Fibroblast of the aortic adventitia (primary cell): ENCODE measurements at regions not wholly inside any gene's neighbourhood (a gene's known extent, or its start where the extent isn't known, plus 50 kb on each side); places are given as distances from the start of the nearest gene placed in this dataset.
"Not testable (repeated sequence)": the region's sequence is repeated elsewhere in the genome, so short reads cannot be mapped to it uniquely, and the experiment has no call there.

Experiments used
- DNase-seq: peaks from one replicate; pipeline ENCODE4 v3.0.0-alpha.2; 2010; ENCODE audit warnings: low read depth
- H3K4me3 ChIP-seq: 2 replicates; pipeline ENCODE4 v1.5.1; 2011; ENCODE audit warnings: low read depth, mild to moderate bottlenecking, control low read depth, low read length, moderate library complexity

- DNase-seq, H3K4me3 ChIP-seq: not testable (repeated sequence)
These were observed 367.7 kb downstream of the BCL2L11 start for GRCh38 chr2:111488451-111488850.

DNA sequence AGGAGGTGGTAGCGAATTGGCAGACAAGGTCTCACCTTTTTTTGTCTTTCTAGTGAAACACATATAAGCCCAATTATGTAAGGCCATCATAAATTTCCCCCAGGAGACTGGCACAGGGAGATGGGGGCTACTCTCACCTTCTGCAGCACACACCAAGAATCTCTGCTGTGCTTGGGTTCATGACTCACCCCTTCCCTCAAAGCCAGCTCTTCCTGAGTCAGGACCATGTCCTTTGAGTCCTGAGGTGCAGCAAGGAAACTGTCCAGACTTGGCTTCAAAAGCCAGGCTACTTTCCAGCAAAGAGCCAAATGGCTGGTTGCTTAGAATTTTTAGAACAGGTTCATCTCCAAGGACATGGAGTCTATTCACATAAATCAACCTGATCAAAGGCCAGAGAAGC, 368.7 kb downstream of the BCL2L11 start:
- DNase-seq, H3K4me3 ChIP-seq: not testable (repeated sequence)

GRCh38 chr2:111491181-111491580, 370.5 kb downstream of the BCL2L11 start:
- not testable (repeated sequence) for DNase-seq, H3K4me3 ChIP-seq

GRCh38 chr2:111491614-111492013, 370.9 kb downstream of the BCL2L11 start:
- not testable (repeated sequence) for DNase-seq
- peak overlapping the region; percentile 18 for H3K4me3 ChIP-seq

DNA sequence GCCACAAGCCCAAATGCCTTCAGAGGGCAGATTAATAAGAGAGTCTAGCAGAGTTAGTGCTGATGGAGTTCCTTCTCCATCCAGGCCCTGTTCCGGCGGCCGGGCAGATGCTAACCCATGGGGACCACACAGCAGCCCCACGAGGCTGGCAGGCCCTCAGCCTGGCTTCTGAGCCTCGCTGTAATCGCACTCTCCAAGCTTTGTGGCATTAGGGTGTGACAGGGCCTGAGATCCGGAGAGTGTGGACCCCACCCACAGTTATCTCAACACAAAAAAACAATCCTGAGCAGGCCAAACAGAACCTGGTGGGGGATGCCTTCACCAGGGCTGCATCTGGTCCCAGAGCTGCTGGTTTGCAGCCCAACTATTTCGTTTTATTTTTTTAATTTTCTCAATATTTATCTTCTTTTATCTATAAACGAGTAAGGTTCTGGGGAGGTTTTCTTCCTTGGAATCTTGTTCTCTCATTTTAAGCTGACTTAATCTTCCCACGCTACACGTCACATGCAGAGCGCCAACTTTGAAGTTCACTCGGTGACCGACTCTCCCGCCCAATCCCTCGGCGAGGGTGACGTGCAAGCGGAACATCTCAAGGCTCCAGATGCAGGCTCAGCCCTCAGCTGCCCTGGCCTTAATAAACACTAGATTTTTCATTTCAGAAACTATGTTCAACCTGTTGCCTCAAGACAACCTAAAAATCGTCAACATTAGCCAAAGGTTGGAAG, 372.4 kb downstream of the BCL2L11 start:
- H3K4me3 ChIP-seq, result peak overlapping the region; percentile 72
- not testable (repeated sequence) for DNase-seq

DNA sequence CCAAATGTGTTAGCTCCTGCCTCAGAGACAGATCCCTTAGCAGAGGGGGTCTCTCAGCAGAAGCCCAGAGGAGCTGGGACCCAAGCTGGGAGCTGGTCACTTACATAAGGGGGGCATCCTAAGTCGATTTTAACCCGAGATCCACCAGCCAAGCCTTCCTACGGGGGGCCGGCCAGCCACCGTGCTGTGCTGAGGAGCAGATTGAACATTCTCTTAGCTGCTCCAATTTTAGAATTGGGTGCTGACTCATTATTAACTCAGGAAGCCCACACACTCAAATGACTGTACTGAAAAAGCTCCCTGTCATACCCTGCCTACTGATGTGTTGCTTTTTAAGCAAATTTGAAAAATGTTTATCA, 373.0 kb downstream of the BCL2L11 start:
- peak; percentile 43 for DNase-seq
- peak overlapping the region; percentile 72 for H3K4me3 ChIP-seq

- DNase-seq, result not testable (repeated sequence)
- H3K4me3 ChIP-seq, result peak overlapping the region; percentile 66
These were observed 373.7 kb downstream of the BCL2L11 start for GRCh38 chr2:111494288-111494980.

- DNase-seq, result not testable (repeated sequence)
- peak overlapping the region; percentile 66 for H3K4me3 ChIP-seq
These were observed 374.2 kb downstream of the BCL2L11 start for GRCh38 chr2:111494981-111495315.

DNA sequence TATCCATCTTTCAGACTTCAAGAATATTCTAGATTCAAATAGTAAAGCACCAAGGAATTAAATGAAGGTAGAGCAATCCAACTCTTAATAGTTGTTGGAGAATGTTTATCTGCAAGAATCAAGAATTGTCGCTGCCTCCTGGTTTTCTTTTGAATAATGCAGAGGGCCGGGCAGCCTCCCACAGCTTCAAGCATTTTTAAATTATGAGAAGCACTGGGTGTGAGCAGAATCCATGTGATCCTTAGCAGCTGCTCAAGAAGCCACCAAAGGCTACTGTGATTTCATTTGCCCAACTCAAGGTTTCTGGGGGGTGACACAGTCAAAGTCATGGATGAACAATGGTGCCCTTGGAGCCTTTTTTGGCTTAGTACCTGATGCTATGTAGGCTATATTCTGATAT, 374.9 kb downstream of the BCL2L11 start:
- H3K4me3 ChIP-seq, result not testable (repeated sequence)
- peak; percentile 61 for DNase-seq

DNA sequence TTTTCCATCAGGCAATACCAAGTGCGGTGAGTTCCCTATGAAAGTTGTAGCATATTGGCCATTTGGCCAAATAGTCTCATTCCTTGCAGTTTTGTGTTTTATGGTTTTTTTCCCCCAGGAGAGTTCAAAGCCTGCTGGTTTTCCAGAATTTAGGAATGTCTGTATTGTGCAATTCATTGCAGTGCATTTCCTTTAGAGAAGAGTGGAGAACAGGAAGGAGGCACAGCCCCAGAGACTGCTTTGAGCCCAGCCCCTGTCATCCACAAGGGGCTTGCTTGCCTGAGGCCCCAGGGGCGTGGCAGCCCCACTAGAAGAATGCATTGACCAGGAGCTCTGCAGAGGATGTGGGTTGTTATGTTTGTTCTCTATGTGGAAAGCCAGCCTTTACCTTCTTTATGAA, 375.5 kb downstream of the BCL2L11 start:
- not testable (repeated sequence) for H3K4me3 ChIP-seq
- peak; percentile 91 for DNase-seq

DNA sequence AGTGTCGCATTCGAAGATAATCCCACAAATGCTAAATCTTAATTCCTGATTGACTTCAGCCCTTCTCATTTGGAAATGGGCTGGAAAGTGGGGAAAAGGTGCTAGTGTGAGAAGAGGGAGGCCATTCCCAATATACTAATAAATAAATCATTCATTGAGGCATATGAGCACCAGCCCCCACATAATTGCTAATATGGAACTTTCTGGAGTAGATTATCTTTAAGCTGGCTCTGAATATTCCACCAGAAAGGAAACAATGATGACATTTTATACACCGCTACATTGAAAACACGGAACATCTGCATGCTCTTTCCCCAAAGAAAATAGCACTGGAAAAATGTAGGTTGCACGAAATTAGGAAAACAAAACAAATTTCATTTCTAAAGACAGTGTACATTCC, 376.1 kb downstream of the BCL2L11 start:
- DNase-seq, H3K4me3 ChIP-seq: not testable (repeated sequence)

DNA sequence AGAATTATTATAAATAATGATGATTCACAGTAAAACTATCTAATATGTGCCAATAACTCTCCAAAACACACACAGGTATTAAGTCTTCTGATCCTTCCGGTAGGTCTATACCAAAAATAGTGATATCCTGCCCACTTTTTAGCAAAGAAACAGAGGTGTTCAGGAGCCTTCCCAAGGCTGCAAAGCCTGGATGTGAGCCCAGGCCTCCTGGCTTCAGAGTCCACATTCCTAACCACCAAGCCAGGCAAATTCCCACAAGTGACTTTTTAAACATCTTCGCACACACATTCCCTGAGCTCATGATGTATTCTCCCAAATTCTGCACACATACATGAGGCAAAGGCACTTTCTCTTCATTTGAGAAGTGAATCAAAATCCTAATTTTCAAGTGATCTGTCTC, 376.6 kb downstream of the BCL2L11 start:
- peak; percentile 82 for DNase-seq
- not testable (repeated sequence) for H3K4me3 ChIP-seq

- H3K4me3 ChIP-seq, DNase-seq: not testable (repeated sequence)
These were observed 379.9 kb downstream of the BCL2L11 start for GRCh38 chr2:111500536-111501062.

GRCh38 chr2:111503844-111504570, 380.0 kb downstream of the ANAPC1 start:
- DNase-seq, H3K4me3 ChIP-seq: not testable (repeated sequence)

DNA sequence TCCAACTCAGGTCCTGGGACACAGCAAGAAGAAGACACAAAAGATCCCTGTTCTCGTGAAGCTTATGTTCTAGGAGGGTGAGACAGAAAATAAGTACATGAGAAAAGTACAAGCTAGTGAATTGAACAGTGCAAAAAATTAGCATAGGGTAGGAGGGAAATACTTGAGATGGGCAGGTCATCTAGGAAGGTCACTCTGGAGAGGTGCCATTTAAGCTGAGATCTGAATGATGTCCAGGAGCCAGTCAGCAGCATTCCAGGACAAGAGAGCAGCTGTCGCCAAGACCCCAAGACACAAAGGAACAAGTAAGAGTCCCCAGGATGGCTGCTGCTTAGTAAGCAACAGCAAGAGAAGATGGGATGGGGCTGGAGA, 379.4 kb downstream of the ANAPC1 start:
- not testable (repeated sequence) for H3K4me3 ChIP-seq
- DNase-seq, result peak; percentile 31

DNA sequence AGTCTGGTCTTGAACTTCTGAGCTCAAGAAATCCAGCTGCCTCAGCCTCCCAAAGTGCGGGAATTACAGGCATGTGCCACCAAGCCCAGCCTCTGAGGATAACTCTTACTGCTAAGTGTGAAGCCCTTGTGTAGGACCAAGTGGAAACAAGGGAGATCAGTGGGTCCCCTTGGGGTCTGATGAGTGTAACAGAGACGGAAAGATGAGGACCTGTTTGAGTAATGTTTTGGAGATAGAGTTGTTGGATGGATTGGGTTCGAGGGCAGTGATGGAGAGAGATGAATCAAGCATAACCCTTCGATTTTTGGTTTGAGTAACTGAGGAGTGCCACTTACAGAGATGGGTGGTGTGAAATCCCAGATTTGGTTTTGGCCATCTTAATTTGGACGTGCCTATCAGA, 378.7 kb downstream of the ANAPC1 start:
- DNase-seq, H3K4me3 ChIP-seq: not testable (repeated sequence)

- not testable (repeated sequence) for DNase-seq
These were observed 377.1 kb downstream of the ANAPC1 start for GRCh38 chr2:111506936-111507335.

DNA sequence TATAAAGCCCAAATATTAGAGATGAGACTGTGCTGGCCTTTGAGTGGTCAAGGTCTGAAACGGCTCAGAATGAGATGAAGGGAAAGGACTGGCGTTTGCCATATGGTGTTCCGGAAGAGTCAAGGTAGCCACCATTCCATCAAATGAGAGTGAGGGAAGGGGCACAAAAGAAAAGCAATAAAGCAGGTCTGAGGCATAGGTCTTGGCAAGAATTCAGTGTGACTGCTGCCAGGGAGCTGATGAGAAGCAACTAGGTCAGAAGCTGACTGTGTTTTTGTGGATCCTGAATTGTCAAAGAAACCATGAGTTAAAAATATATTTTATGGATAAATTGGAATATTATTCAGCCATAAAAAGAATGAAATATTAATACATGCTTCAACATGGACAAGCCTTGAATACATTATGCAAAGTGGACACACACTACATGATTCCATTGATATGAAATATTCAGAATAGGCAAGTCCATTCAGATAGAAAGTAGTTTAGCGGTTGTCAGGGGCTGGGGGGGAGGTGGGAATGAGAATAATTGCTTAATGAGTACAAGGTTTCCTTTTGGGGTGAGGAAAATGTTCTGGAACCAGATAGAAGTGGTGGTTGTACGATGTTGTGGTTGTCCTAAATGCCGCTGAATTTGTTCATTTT, 374.6 kb downstream of the ANAPC1 start:
- H3K4me3 ChIP-seq, DNase-seq: not testable (repeated sequence)

More at GRCh38 chr2:111506936-111507335, 377.1 kb downstream of the ANAPC1 start:
- not testable (repeated sequence) for H3K4me3 ChIP-seq

GRCh38 chr2:111510384-111510783, 373.6 kb downstream of the ANAPC1 start:
- H3K4me3 ChIP-seq, DNase-seq: not testable (repeated sequence)
